GM12872 (cell line): ENCODE measurements at regions not wholly inside any gene's neighbourhood (a gene's known extent, or its start where the extent isn't known, plus 50 kb on each side); places are given as distances from the start of the nearest gene placed in this dataset.

ENCODE experiments used
- TF ChIP-seq, protein P1 (sequence below): IDR thresholded peaks from 3 replicates; pipeline ENCODE4 v1.5.1; 2011; ENCODE audit warnings: low read depth, mild to moderate bottlenecking, low read length, moderate library complexity; ENCODE audit not compliant: insufficient read depth

DNA sequence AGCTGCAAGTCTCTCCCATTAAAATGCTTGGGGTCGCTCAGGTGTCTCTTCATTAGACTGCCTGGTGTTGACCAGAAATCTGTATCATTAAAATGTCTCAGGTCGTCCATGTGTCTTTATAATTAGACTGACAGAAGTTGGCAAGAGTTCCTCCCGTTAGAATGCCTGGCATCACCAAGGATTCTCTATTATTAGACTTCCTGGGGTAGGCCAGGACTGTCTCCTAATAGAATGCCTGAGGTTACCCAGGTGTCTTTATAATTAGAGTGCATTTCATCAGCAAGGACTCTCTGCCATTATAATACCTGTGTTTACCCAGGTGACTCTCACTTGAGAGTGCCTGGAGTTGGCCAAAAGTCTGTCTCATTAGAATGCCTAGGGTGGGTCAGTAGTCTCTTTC is 1537.2 kb downstream of the UQCRFS1 start:
- TF ChIP-seq, protein P1, sequence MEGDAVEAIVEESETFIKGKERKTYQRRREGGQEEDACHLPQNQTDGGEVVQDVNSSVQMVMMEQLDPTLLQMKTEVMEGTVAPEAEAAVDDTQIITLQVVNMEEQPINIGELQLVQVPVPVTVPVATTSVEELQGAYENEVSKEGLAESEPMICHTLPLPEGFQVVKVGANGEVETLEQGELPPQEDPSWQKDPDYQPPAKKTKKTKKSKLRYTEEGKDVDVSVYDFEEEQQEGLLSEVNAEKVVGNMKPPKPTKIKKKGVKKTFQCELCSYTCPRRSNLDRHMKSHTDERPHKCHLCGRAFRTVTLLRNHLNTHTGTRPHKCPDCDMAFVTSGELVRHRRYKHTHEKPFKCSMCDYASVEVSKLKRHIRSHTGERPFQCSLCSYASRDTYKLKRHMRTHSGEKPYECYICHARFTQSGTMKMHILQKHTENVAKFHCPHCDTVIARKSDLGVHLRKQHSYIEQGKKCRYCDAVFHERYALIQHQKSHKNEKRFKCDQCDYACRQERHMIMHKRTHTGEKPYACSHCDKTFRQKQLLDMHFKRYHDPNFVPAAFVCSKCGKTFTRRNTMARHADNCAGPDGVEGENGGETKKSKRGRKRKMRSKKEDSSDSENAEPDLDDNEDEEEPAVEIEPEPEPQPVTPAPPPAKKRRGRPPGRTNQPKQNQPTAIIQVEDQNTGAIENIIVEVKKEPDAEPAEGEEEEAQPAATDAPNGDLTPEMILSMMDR, result no peak

DNA sequence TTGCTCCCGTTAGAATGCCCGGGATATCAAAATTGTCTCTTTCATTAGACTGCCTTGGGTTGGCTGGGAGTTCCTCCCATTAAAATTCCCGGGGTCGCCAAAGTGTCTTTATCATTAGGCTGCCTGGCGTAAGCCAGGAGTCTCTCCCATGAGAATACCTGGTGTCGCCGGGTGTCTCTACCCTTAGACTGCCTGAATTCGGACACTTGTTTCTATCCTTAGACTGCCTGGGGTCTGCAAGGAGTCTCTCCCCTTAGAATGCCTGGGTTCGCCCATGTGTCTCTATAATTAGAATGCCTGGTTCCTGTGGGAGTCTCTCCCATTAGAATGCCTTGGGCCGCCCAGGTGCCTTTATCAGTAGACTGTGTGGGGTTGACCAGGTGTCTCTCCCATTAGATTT is 1538.2 kb downstream of the UQCRFS1 start:
- TF ChIP-seq, protein P1, result no peak

DNA sequence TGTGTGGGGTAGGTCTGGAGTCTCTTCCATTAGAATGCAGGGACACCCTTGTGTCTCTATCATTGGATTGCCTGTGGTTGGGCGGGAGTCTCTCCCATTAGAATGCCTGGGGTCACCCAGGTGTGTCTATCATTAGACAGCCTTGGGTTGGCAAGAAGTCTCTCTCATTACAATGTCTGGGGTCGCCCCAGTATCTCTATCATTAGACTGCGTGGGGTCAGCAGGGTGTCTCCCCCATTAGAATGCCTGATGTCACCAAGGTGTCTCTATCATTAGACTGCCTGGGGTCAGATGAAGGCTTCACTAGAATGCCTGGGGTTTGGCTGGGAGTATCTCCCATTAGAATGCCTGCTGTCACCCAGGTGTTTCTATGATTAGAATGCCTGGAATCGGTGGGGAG is 1539.0 kb downstream of the UQCRFS1 start:
- TF ChIP-seq, protein P1, result no peak

DNA sequence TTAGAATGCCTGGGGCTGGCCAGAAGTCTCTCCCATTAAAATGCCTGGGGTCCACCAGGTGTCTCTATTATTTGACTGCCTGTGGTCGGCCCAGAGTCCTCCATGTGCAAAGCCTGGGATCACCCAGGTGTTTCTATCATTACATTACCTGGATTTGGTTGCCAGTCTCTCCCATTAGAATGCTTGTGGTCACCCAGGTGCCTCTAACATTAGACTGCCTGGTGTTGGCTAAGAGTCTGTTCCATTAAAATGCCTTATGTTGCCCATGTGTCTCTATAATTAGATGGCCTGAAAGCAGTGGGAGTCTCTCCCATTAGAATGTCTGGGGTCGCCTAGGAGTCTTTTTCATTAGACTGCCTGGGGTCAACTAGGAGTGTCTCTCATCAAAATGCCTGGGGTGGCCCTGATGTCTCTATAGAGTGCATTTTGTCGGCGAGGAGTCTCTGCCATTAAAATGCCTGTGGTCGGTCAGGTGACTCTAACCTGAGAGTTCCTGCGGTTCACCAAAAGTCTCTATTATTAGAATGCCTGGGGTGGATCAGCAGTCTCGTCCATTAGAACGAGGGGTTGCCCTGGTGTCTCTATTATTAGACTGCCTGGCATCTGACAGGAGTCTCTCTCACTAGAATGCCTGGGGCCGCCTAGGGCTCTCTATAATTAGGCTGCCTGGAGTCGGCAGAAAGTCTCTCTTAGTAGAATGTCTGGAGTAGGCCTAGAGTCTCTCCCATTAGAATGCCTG is 1540.5 kb downstream of the UQCRFS1 start:
- TF ChIP-seq, protein P1, result no peak

DNA sequence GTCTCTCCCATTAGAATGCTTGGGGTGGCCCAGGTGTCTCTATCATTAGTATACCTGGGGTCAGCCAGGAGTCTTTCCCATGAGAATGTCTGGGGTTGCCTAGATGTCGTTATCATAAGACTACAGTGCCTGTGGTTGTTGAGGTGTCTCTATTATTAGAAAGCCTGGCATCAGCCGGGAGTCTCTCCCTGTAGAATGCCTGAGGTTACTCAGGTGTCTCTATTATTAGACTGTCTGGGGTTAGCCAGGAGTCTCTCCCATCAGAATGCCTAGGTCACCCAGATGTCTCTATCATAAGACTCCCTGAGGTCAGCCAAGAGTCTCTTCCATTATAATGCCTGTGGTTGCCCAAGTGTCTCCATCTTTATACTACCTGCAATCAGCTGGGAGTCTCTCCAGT is 1541.1 kb downstream of the UQCRFS1 start:
- TF ChIP-seq, protein P1, result no peak

DNA sequence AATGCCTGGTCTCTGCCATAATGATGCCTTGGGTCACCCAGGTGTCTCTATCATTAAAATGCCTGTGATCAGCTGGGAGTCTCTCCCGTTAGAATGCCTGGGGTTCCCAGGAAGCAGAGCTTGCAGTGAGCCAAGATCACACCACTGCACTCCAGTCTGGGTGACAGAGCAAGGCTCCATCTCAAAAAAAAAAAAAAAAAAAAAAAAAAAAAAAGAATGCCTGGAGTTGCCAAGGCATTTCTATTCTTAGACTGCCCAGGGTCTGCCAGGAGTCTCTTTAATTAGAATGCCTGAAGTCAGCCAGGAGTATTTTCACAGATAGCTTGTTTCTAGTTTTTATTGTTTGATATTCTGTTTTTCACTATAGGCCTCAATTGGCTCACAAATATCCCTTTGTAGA is 1552.5 kb downstream of the UQCRFS1 start:
- TF ChIP-seq, protein P1, result no peak

DNA sequence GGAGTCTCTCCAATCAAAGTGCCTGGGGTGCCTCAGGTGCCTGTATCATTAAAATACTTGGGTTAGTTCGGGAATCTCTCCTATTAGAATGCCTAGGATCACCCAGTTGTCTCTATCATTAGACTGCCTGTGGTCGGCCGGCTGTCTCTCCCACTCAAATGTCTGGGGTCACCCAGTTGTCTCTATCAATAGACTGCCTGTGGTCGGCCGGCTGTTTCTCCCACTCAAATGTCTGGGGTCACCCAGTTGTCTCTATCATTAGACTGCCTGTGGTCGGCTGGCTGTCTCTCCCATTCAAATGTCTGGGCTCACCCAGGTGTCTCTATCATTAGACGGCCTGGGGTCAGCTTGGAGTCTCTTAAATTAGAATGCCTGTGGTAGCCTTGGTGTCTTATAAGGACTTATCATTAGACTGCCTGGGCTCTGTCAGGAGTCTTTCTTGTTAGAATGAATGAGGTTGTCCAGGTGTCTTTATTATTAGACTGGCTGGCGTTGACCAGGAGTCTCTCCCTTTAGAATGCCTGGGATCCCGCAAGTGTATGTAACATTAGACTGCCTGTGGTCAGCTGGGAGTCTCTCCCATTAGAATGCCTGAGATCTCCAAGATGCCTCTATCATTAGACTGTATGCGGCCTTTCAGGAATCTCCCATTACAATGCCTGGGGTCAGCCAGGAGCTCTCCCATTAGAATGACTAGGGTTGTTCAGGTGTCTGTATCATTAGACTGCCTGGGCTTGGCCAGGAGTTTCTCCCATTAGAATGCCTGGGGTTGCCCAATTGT is 1555.5 kb downstream of the UQCRFS1 start:
- TF ChIP-seq, protein P1, result no peak
